Panc1 (cell line): ENCODE measurements at regions not wholly inside any gene's neighbourhood (a gene's known extent, or its start where the extent isn't known, plus 50 kb on each side); places are given as distances from the start of the nearest gene placed in this dataset. TPM values are rescaled to one million over a fixed set of nuclear protein-coding genes. Genes with fewer than 3 reads are reported as not detected.

Experiments
- microRNA-seq: library from miRNA; unstranded; fragments of <30 nt; microRNA quantifications from one replicate; pipeline ENCODE4 v1.1.0, GENCODE V29; 2020; ENCODE audit not compliant: unreplicated experiment

Small RNAs in the stretch of these regions (microRNA-seq; reads per million reads assigned to microRNA genes)
- not detected for gene MIR548I1
